SU-DHL-6 (cell line): ENCODE measurements at regions not wholly inside any gene's neighbourhood (a gene's known extent, or its start where the extent isn't known, plus 50 kb on each side); places are given as distances from the start of the nearest gene placed in this dataset.

ENCODE experiments used
- H2AFZ ChIP-seq: fragments of 200-600 bp; sonication (generic); 2 replicates; pipeline ENCODE4 v1.6.1; 2014; ENCODE audit warnings: low read depth, mild to moderate bottlenecking, moderate library complexity, mixed read lengths, antibody characterized with exemption, low read length; ENCODE audit not compliant: severe bottlenecking
- H3F3A ChIP-seq: fragments of 200-600 bp; shearing (Covaris generic); 2 replicates; pipeline ENCODE4 v1.6.0; 2016; ENCODE audit warnings: antibody characterized with exemption, mild to moderate bottlenecking; ENCODE audit not compliant: insufficient read depth
- H3K27ac ChIP-seq: fragments of 200-600 bp; sonication (generic); 2 replicates; pipeline ENCODE4 v1.5.1; 2016; ENCODE audit warnings: low read depth, mild to moderate bottlenecking, low read length, moderate library complexity, mixed read lengths
- H3K27me3 ChIP-seq: fragments of 200-600 bp; sonication (generic), shearing (Covaris generic); 2 replicates; pipeline ENCODE4 v1.6.0; 2014; ENCODE audit warnings: mild to moderate bottlenecking, low read length
- H3K36me3 ChIP-seq: fragments of 200-600 bp; sonication (generic); 2 replicates; pipeline ENCODE4 v1.6.1; 2014; ENCODE audit warnings: mild to moderate bottlenecking, low read length, mixed read lengths
- H3K4me2 ChIP-seq: fragments of 300-600, 200-600 bp; shearing (Covaris generic), sonication (generic); 2 replicates; pipeline ENCODE4 v1.6.0; 2014; ENCODE audit warnings: low read length, low read depth, mild to moderate bottlenecking; ENCODE audit not compliant: poor library complexity, severe bottlenecking
- H3K4me3 ChIP-seq: fragments of 200-600 bp; sonication (generic); 2 replicates; pipeline ENCODE4 v1.5.1; 2014; ENCODE audit warnings: antibody characterized with exemption, low read length, mild to moderate bottlenecking, mixed read lengths; ENCODE audit not compliant: insufficient read depth, poor library complexity, severe bottlenecking
- H3K79me2 ChIP-seq: fragments of 200-600 bp; sonication (generic); 2 replicates; pipeline ENCODE4 v1.6.1; 2014; ENCODE audit warnings: mild to moderate bottlenecking, low read length, moderate library complexity; ENCODE audit not compliant: insufficient read depth
- H3K9ac ChIP-seq: fragments of 200-600 bp; sonication (generic); 2 replicates; pipeline ENCODE4 v1.7.0; 2014; ENCODE audit warnings: mild to moderate bottlenecking, low read length
- H3K9me2 ChIP-seq: fragments of 200-600 bp; sonication (generic); replicated peaks from 2 replicates; pipeline ENCODE4 v1.6.1; 2014; ENCODE audit warnings: low read length; ENCODE audit not compliant: insufficient read depth
- H3K9me3 ChIP-seq: fragments of 200-600 bp; sonication (generic); 2 replicates; pipeline ENCODE4 v1.6.1; 2014; ENCODE audit warnings: low read length, mixed read lengths; ENCODE audit not compliant: insufficient read depth
- H4K20me1 ChIP-seq: fragments of 200-600 bp; sonication (generic); 2 replicates; pipeline ENCODE4 v1.6.1; 2014; ENCODE audit warnings: low read depth, mild to moderate bottlenecking, antibody characterized with exemption, low read length, moderate library complexity, mixed read lengths
- CTCF ChIP-seq: fragments of 200-600 bp; sonication (generic); IDR thresholded peaks from one replicate; pipeline ENCODE4 v1.5.1; 2017; ENCODE audit warnings: antibody characterized with exemption, mild to moderate bottlenecking, low read length, moderate library complexity; ENCODE audit not compliant: insufficient read depth, poor library complexity, severe bottlenecking
- EZH2phosphoT487 ChIP-seq: fragments of 200-600 bp; sonication (generic), shearing (Covaris generic); conservative IDR thresholded peaks from 2 replicates; pipeline ENCODE4 v1.6.1; 2018; ENCODE audit warnings: mild to moderate bottlenecking, antibody characterized with exemption, low read length, moderate library complexity, mixed read lengths

DNA sequence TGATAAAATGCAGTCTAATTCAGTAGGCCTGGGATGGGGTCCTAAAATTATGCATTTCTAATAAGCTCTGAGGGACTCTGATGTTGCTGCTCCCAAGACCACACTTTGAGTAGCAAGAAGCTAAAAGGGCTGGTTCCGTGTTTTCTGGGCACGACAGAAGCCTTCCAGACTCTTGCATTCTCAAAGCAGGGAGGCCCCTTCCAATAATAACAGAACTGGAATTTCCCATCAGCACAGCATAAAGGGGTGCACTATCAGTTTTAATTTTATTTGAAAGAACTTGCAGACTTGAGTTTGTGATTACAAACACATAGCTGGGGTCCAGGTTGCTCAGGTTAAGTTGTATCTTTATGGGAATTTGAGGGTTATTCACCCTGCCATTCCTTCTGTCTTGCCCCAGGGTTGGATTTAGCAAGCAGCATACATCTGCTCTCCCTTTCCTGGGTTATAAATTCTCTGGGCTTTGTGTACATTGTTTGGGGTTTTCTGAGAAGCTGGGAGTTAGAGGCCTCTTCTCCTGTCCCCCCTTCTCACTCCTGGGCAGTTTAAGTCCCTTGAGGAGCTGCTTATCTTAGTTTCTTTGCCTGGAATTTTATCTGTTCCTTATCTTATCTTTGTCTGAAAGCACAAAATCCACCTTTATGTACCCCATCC lies 94.2 kb upstream of the SLC2A1 start:
- Histone ChIP-seq H3K9me2 (no peaks in the 10 kb centered on the region), H3K79me2 (no peaks in the 10 kb centered on the region), H3K9me3 (no peaks in the 10 kb centered on the region), H4K20me1 (no peaks in the 10 kb centered on the region), H3K9ac (no peak overlapping the region), H3K4me2 (no peak overlapping the region), H2AFZ (no peak overlapping the region), H3F3A (no peaks in the 10 kb centered on the region), H3K27ac (no peak overlapping the region), H3K36me3 (no peaks in the 10 kb centered on the region), H3K4me3 (no peak overlapping the region), H3K27me3 (no peaks in the 10 kb centered on the region)
- no peak for TF ChIP-seq CTCF
- no peak for TF ChIP-seq EZH2phosphoT487

DNA sequence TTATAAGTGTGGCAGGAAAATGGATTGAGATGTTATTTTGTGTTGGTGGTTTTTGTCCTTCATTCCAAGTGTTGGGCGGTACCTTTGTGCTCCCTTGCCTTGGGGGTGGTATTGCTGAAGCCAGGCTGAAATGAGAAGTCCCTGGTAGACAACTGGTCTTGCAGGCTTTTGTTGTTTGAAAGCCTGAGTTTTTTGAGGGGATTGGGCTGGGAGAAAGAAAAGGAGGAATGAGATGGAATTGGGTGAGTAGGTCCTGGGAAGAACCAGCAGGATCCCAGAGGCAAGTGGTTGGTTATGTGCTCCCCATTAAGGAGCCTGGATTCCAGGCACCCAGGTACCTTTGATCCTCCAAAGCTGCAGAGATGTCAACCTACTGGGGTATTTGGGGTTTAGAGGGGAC lies 93.7 kb upstream of the SLC2A1 start:
- TF ChIP-seq CTCF: no peak
- TF ChIP-seq EZH2phosphoT487: no peak
- no peak overlapping the region for H3K4me2 ChIP-seq
- H3K4me3 ChIP-seq: no peak overlapping the region

GRCh38 chr1:43049481-43049880 lies 90.8 kb upstream of the SLC2A1 start:
- H2AFZ ChIP-seq: no peak overlapping the region
- no peak overlapping the region for H3K27ac ChIP-seq
- no peaks in the 10 kb centered on the region for H3K79me2 ChIP-seq
- H3K9ac ChIP-seq: no peak overlapping the region
- no peaks in the 10 kb centered on the region for H3K27me3 ChIP-seq
- no peaks in the 10 kb centered on the region for H3K36me3 ChIP-seq
- H3K9me3 ChIP-seq: no peaks in the 10 kb centered on the region
- H3K4me2 ChIP-seq: no peak overlapping the region
- TF ChIP-seq CTCF: no peak
- no peak for TF ChIP-seq EZH2phosphoT487
- H3K9me2 ChIP-seq: no peaks in the 10 kb centered on the region
- no peaks in the 10 kb centered on the region for H4K20me1 ChIP-seq
- H3F3A ChIP-seq: no peaks in the 10 kb centered on the region
- no peak overlapping the region for H3K4me3 ChIP-seq

More for the DNA sequence above, 93.7 kb upstream of the SLC2A1 start:
- no peaks in the 10 kb centered on the region for H3K9me2 ChIP-seq
- H4K20me1 ChIP-seq: no peaks in the 10 kb centered on the region
- no peaks in the 10 kb centered on the region for H3K27me3 ChIP-seq
- no peaks in the 10 kb centered on the region for H3K9me3 ChIP-seq
- no peaks in the 10 kb centered on the region for H3K36me3 ChIP-seq
- no peaks in the 10 kb centered on the region for H3F3A ChIP-seq
- H3K27ac ChIP-seq: no peak overlapping the region
- H3K9ac ChIP-seq: no peak overlapping the region
- no peaks in the 10 kb centered on the region for H3K79me2 ChIP-seq
- no peak overlapping the region for H2AFZ ChIP-seq
